ENCODE measurements at regions not wholly inside any gene's neighbourhood (a gene's known extent, or its start where the extent isn't known, plus 50 kb on each side); places are given as distances from the start of the nearest gene placed in this dataset.

DNA sequence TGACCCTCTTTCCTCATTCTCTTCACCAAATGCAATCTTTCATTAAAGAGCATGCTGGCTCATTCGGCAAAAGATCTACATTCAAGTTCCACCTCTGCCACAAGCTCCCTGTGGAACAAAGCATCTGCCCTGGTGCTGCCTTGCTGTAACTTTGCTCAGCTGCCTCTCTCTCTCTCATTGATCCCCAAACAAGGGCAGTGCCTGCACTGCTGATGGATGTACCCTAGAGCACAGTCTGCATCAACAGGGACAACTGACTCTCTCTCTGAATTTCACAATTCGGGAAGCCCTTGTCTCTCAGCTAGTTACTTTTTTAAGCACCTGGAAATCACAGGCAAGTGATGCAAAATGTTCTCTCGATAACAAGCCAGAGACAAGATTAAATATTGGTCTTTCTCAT, 174.0 kb upstream of the DIO2 start:
- peaks cover 2% of the 10 kb centered on the region for H3K27me3 Mint-ChIP-seq (ENCODE audit: unreplicated experiment)
- no peaks in the 10 kb centered on the region for H3K36me3 Mint-ChIP-seq (ENCODE audit: low read depth, unreplicated experiment)
- no peak overlapping the region for H3K4me3 Mint-ChIP-seq (ENCODE audit: unreplicated experiment)
- H3K4me1 Mint-ChIP-seq (ENCODE audit: unreplicated experiment), result no peaks in the 10 kb centered on the region
- H3K27ac Mint-ChIP-seq (ENCODE audit: unreplicated experiment), result no peak overlapping the region
- no peak for DNase-seq (ENCODE audit: low spot score)
- TF ChIP-seq, protein P1, sequence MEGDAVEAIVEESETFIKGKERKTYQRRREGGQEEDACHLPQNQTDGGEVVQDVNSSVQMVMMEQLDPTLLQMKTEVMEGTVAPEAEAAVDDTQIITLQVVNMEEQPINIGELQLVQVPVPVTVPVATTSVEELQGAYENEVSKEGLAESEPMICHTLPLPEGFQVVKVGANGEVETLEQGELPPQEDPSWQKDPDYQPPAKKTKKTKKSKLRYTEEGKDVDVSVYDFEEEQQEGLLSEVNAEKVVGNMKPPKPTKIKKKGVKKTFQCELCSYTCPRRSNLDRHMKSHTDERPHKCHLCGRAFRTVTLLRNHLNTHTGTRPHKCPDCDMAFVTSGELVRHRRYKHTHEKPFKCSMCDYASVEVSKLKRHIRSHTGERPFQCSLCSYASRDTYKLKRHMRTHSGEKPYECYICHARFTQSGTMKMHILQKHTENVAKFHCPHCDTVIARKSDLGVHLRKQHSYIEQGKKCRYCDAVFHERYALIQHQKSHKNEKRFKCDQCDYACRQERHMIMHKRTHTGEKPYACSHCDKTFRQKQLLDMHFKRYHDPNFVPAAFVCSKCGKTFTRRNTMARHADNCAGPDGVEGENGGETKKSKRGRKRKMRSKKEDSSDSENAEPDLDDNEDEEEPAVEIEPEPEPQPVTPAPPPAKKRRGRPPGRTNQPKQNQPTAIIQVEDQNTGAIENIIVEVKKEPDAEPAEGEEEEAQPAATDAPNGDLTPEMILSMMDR (IDR thresholded peaks at IDR 0.05; ENCODE audit: unreplicated experiment), result no peak
- no peaks in the 10 kb centered on the region for H3K9me3 Mint-ChIP-seq (ENCODE audit: unreplicated experiment)

DNA sequence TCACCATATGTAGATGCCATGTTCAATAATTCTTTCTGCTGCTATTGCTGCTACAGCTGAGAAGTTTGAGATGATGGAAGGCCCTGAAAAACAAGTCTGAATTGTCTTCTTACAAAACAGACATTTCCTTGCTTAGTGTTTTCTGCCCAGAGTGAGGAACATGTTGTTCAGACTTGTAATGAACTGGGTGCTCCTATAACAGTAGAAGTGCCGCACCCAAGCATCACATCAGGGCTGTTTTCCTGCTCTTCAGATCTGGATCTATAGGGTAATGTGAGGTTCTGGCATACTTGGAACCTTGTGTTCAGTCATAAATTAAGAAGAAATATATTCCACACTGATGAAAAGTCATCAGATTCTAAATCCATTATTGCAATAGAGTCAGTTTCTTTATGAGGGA, 171.9 kb upstream of the DIO2 start:
- no peaks in the 10 kb centered on the region for H3K4me1 Mint-ChIP-seq (ENCODE audit: unreplicated experiment)
- no peak overlapping the region for H3K4me3 Mint-ChIP-seq (ENCODE audit: unreplicated experiment)
- no peak for DNase-seq (ENCODE audit: low spot score)
- H3K9me3 Mint-ChIP-seq (ENCODE audit: unreplicated experiment), result no peaks in the 10 kb centered on the region
- H3K36me3 Mint-ChIP-seq (ENCODE audit: low read depth, unreplicated experiment), result no peaks in the 10 kb centered on the region
- H3K27me3 Mint-ChIP-seq (ENCODE audit: unreplicated experiment), result peaks cover 2% of the 10 kb centered on the region
- H3K27ac Mint-ChIP-seq (ENCODE audit: unreplicated experiment), result no peak overlapping the region
- TF ChIP-seq, protein P1 (IDR thresholded peaks at IDR 0.05; ENCODE audit: unreplicated experiment), result no peak

DNA sequence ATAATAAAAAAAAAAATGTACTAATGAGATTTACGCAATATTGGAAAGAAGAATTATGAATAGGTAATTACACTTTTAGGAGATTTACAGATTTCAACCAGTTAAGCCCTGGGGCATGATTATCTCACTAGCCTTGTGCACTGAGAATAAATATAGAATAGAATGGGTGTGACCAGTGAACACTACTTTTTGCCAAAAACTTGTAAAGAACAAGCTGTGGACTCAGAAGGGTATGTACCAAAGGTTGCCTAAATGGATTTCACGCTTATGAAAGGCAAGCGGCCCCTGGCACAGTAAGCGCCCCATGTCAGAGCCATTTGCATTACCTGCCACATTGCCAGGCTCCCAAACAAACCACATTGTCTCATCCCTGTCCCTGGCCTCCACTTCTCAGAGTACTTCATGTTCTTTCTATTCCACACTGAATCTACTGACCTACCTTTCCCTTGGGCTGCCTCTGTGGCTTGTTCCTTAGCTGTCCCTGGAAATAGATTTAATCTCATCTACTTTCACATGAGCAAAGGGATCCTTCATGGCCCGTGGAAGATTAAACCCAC, 170.6 kb upstream of the DIO2 start:
- Mint-ChIP-seq H3K4me1 (ENCODE audit: unreplicated experiment) (no peaks in the 10 kb centered on the region), H3K36me3 (ENCODE audit: low read depth, unreplicated experiment) (no peaks in the 10 kb centered on the region)

DNA sequence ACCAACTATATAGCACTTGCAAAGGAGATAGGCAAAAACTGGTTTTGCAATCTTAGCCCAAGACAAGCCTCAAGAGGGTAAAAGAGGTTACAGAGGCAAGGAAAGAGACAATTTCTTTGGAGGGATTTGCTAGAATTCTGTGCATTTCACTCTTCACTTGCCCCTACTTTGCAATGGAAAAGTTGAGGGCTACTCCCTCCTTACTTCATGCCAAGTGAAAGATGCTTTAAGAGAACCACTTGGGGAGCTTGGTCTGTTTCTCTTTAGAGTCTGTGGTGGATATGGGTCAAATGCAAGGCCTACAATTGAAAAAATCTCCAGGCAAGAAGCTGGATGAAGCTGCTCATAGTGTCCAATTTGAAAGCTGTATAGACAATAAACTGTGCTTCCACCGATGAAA, 167.7 kb upstream of the DIO2 start:
- H3K36me3 Mint-ChIP-seq (ENCODE audit: low read depth, unreplicated experiment), result no peaks in the 10 kb centered on the region
- H3K9me3 Mint-ChIP-seq (ENCODE audit: unreplicated experiment), result no peaks in the 10 kb centered on the region
- no peak overlapping the region for H3K4me3 Mint-ChIP-seq (ENCODE audit: unreplicated experiment)
- H3K27me3 Mint-ChIP-seq (ENCODE audit: unreplicated experiment), result peaks cover 2% of the 10 kb centered on the region
- no peak for DNase-seq (ENCODE audit: low spot score)
- no peak overlapping the region for H3K27ac Mint-ChIP-seq (ENCODE audit: unreplicated experiment)
- TF ChIP-seq, protein P1 (IDR thresholded peaks at IDR 0.05; ENCODE audit: unreplicated experiment), result no peak
- H3K4me1 Mint-ChIP-seq (ENCODE audit: unreplicated experiment), result no peaks in the 10 kb centered on the region

More for the DNA sequence above, 170.6 kb upstream of the DIO2 start:
- no peak overlapping the region for H3K4me3 Mint-ChIP-seq (ENCODE audit: unreplicated experiment)
- TF ChIP-seq, protein P1 (IDR thresholded peaks at IDR 0.05; ENCODE audit: unreplicated experiment), result no peak
- H3K27me3 Mint-ChIP-seq (ENCODE audit: unreplicated experiment), result peaks cover 2% of the 10 kb centered on the region
- no peak overlapping the region for H3K27ac Mint-ChIP-seq (ENCODE audit: unreplicated experiment)
- no peaks in the 10 kb centered on the region for H3K9me3 Mint-ChIP-seq (ENCODE audit: unreplicated experiment)
- DNase-seq (ENCODE audit: low spot score), result no peak

DNA sequence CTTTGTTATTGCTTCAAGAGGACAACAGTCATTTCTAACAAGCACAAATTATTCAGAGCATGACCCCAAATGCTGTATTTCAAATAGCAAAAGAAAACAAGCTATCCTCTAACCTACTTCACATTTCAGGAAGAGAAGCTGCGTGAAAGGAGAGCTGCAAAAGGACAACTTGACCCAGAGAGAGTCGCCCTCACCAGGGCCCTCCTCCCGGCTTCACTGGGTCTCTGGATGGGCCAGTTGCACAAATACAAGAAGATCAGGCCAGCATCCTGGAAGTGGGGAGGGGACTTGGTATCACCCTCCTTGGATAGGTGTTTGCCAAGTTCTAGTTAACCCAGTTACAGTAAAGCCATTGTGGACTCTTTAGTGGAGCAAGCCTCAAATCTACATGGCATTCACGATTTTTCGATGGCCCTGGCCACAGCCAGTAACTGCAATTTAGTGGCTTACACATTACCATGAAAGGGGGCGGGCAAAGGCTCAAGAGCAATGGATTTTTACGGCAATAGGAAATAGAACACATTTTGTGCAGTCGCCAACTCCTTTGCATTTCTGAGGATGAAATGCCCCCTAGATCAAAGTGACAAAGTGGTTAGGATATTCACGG, 166.9 kb upstream of the DIO2 start:
- Mint-ChIP-seq H3K27me3 (ENCODE audit: unreplicated experiment) (peaks cover 2% of the 10 kb centered on the region), H3K4me1 (ENCODE audit: unreplicated experiment) (no peaks in the 10 kb centered on the region), H3K27ac (ENCODE audit: unreplicated experiment) (no peak overlapping the region), H3K9me3 (ENCODE audit: unreplicated experiment) (no peaks in the 10 kb centered on the region), H3K4me3 (ENCODE audit: unreplicated experiment) (no peak overlapping the region), H3K36me3 (ENCODE audit: low read depth, unreplicated experiment) (no peaks in the 10 kb centered on the region)
- TF ChIP-seq, protein P1 (IDR thresholded peaks at IDR 0.05; ENCODE audit: unreplicated experiment), result no peak
- DNase-seq (ENCODE audit: low spot score), result no peak

All from endothelial cell (in vitro differentiated cells).